ENCODE measurements at regions not wholly inside any gene's neighbourhood (a gene's known extent, or its start where the extent isn't known, plus 50 kb on each side); places are given as distances from the start of the nearest gene placed in this dataset.

GRCh38 chr10:21263263-21263803 is 262.1 kb downstream of the SKIDA1 start:
- DNase-seq (ENCODE audit: low spot score): no peak

- no peak for DNase-seq (ENCODE audit: low spot score)
These were observed 263.6 kb downstream of the SKIDA1 start for GRCh38 chr10:21261842-21262294.

GRCh38 chr10:21260506-21261149 is 264.9 kb downstream of the SKIDA1 start:
- DNase-seq (ENCODE audit: low spot score): no peak

- DNase-seq (ENCODE audit: low spot score): no peak
These were observed 265.4 kb downstream of the SKIDA1 start for GRCh38 chr10:21260066-21260465.

- no peak for DNase-seq (ENCODE audit: low spot score)
These were observed 267.6 kb downstream of the SKIDA1 start for GRCh38 chr10:21257919-21258318.

- DNase-seq (ENCODE audit: low spot score): no peak
These were observed 268.3 kb downstream of the SKIDA1 start for GRCh38 chr10:21257191-21257590.

GRCh38 chr10:21249435-21249834 is 276.0 kb downstream of the SKIDA1 start:
- DNase-seq (ENCODE audit: low spot score): no peak

- no peak for DNase-seq (ENCODE audit: low spot score)
These were observed 277.9 kb downstream of the SKIDA1 start for GRCh38 chr10:21247592-21247991.

GRCh38 chr10:21246178-21246577 is 279.3 kb downstream of the SKIDA1 start:
- DNase-seq (ENCODE audit: low spot score): no peak

- DNase-seq (ENCODE audit: low spot score): no peak
These were observed 281.7 kb downstream of the SKIDA1 start for GRCh38 chr10:21243748-21244257.

- no peak for DNase-seq (ENCODE audit: low spot score)
These were observed 282.6 kb downstream of the SKIDA1 start for GRCh38 chr10:21242915-21243314.

GRCh38 chr10:21238717-21239116 is 286.8 kb downstream of the SKIDA1 start:
- no peak for DNase-seq (ENCODE audit: low spot score)

- DNase-seq (ENCODE audit: low spot score): no peak
These were observed 287.4 kb downstream of the SKIDA1 start for GRCh38 chr10:21238044-21238443.

- DNase-seq (ENCODE audit: low spot score): no peak
These were observed 290.7 kb downstream of the SKIDA1 start for GRCh38 chr10:21234761-21235160.

- no peak for DNase-seq (ENCODE audit: low spot score)
These were observed 295.3 kb downstream of the SKIDA1 start for GRCh38 chr10:21230219-21230618.

- DNase-seq (ENCODE audit: low spot score): no peak
These were observed 307.6 kb downstream of the SKIDA1 start for GRCh38 chr10:21217748-21218367.

GRCh38 chr10:21217107-21217506 is 308.4 kb downstream of the SKIDA1 start:
- DNase-seq (ENCODE audit: low spot score): no peak

GRCh38 chr10:21214329-21214728 is 311.2 kb downstream of the SKIDA1 start:
- DNase-seq (ENCODE audit: low spot score): no peak

- DNase-seq (ENCODE audit: low spot score): no peak
These were observed 312.1 kb downstream of the SKIDA1 start for GRCh38 chr10:21213381-21213780.

GRCh38 chr10:21212912-21213311 is 312.6 kb downstream of the SKIDA1 start:
- no peak for DNase-seq (ENCODE audit: low spot score)

- DNase-seq (ENCODE audit: low spot score): no peak
These were observed 313.1 kb downstream of the SKIDA1 start for GRCh38 chr10:21212348-21212747.

GRCh38 chr10:21209495-21209894 is 312.4 kb upstream of the NEBL start:
- DNase-seq (ENCODE audit: low spot score): no peak

GRCh38 chr10:21208666-21209316 is 311.7 kb upstream of the NEBL start:
- DNase-seq (ENCODE audit: low spot score): no peak

Measured in A172 (cell line).